Thoracic aorta (tissue), 2 donors: ENCODE measurements at regions not wholly inside any gene's neighbourhood (a gene's known extent, or its start where the extent isn't known, plus 50 kb on each side); places are given as distances from the start of the nearest gene placed in this dataset.

Experiments used
- ATAC-seq: fragments of 150-250 bp; one replicate; pipeline ENCODE4 v1.8.0; 2017; ENCODE audit warnings: low read depth; ENCODE audit not compliant: insufficient number of reproducible peaks, low FRiP score
- DNase-seq: peaks from one replicate; pipeline ENCODE4 v3.0.0-alpha.2; 2020; ENCODE audit warnings: low spot score
- H3K27ac ChIP-seq, 2 donors: fragments of 200-600 bp; sonication (generic); 1 replicate in 1 of 2; 2 replicates in 1 of 2; pipeline ENCODE4 v1.5.1; 2016; ENCODE audit warnings: mild to moderate bottlenecking in 2 of 2, moderate library complexity in 2 of 2
- H3K27me3 ChIP-seq: fragments of 200-600 bp; sonication (generic); replicated peaks from 2 replicates; pipeline ENCODE4 v1.6.0; 2016; ENCODE audit warnings: mild to moderate bottlenecking; ENCODE audit not compliant: insufficient read depth
- H3K36me3 ChIP-seq: fragments of 200-600 bp; sonication (generic); one replicate; pipeline ENCODE4 v1.5.1; 2016
- H3K4me1 ChIP-seq, 2 donors: fragments of 200-600 bp; sonication (generic); 1 replicate in 1 of 2; 2 replicates in 1 of 2; pipeline versions ENCODE4 v1.5.1 to v1.6.0; 2016; ENCODE audit warnings: low read depth in 2 of 2, mild to moderate bottlenecking in 1 of 2; ENCODE audit not compliant: control insufficient read depth in 1 of 2
- H3K4me3 ChIP-seq: fragments of 200-600 bp; sonication (generic); 2 replicates; pipeline ENCODE4 v1.5.1; 2016; ENCODE audit warnings: mild to moderate bottlenecking
- H3K9me3 ChIP-seq: fragments of 200-600 bp; sonication (generic); 2 replicates; pipeline ENCODE4 v1.5.1; 2016
- TF ChIP-seq, protein P1 (sequence below): fragments of 200-600 bp; sonication (generic); IDR thresholded peaks from one replicate; pipeline ENCODE4 v1.5.1; 2019; ENCODE audit warnings: antibody characterized with exemption

DNA sequence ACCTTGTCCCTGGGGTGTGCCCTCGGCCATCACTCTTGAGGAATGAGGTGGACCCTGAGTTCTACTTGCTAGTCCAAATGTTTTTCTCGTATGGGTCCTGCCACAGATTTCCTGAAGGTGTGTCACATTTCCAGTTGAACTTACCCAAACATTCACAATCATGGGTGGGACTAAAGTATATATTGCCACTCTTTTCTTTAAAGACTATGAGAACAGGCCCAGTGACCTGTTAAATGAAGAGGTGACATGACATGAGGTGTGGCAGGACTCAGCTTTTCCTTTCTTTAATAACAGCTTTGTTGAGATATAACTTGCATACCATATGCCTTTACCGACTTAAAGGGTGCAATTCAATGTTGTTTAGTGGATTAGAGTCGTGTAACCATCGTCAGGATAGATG lies 177.2 kb upstream of the EXOC2 start:
- DNase-seq (no peak), ATAC-seq (no peak)
- Histone ChIP-seq H3K36me3 (no peaks in the 10 kb centered on the region), H3K27ac (no peak overlapping the region), H3K27me3 (no peaks in the 10 kb centered on the region), H3K9me3 (no peaks in the 10 kb centered on the region), H3K4me3 (no peak overlapping the region), H3K4me1 (no peaks in the 10 kb centered on the region)
- TF ChIP-seq, protein P1, sequence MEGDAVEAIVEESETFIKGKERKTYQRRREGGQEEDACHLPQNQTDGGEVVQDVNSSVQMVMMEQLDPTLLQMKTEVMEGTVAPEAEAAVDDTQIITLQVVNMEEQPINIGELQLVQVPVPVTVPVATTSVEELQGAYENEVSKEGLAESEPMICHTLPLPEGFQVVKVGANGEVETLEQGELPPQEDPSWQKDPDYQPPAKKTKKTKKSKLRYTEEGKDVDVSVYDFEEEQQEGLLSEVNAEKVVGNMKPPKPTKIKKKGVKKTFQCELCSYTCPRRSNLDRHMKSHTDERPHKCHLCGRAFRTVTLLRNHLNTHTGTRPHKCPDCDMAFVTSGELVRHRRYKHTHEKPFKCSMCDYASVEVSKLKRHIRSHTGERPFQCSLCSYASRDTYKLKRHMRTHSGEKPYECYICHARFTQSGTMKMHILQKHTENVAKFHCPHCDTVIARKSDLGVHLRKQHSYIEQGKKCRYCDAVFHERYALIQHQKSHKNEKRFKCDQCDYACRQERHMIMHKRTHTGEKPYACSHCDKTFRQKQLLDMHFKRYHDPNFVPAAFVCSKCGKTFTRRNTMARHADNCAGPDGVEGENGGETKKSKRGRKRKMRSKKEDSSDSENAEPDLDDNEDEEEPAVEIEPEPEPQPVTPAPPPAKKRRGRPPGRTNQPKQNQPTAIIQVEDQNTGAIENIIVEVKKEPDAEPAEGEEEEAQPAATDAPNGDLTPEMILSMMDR: no peak

DNA sequence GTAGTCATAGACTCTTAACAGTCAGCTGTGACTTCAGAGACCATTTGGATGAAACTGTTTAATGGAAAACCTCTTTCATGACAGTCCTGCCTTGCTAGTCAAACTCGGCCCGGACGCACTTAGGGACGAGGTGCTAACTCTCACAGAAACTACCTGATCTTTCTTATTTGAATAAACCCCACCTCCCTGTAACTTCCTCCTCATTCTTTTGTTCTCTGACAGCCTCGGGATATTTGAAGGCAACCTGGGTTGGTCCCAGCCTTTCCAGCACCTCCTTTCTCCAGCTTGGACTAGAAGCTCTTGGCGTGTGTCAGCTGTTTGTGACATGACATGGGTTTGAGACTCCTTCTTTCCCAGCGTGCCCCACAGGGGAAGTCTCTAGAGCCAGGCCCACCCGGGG lies 175.3 kb upstream of the EXOC2 start:
- no peak overlapping the region for H3K27ac ChIP-seq
- TF ChIP-seq, protein P1: no peak
- no peaks in the 10 kb centered on the region for H3K36me3 ChIP-seq
- DNase-seq (no peak), ATAC-seq (no peak)
- H3K9me3 ChIP-seq: no peaks in the 10 kb centered on the region
- H3K27me3 ChIP-seq: no peaks in the 10 kb centered on the region
- H3K4me3 ChIP-seq: no peak overlapping the region
- H3K4me1 ChIP-seq: no peaks in the 10 kb centered on the region

DNA sequence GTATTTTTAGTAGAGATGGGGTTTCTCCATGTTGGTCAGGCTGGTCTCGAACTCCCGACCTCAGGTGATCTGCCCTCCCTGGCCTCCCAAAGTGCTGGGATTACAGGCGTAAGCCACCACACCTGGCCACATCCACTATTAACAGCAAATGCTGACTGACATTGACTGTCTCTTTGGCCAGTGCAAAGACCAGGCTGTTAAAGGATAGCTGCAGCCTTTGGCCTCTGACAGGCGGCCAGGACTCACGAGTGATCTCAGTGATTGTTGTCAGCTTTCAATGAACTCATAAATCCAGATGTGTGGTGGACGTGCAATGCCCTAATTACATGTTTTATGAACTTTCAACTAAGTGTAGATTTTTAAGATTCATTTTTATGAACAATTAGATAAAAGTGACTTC lies 174.4 kb upstream of the EXOC2 start:
- no peaks in the 10 kb centered on the region for H3K36me3 ChIP-seq
- no peaks in the 10 kb centered on the region for H3K27me3 ChIP-seq
- TF ChIP-seq, protein P1: no peak
- H3K27ac ChIP-seq: no peak overlapping the region
- H3K9me3 ChIP-seq: no peaks in the 10 kb centered on the region
- H3K4me1 ChIP-seq: no peaks in the 10 kb centered on the region
- H3K4me3 ChIP-seq: no peak overlapping the region
- ATAC-seq: no peak
- no peak for DNase-seq

DNA sequence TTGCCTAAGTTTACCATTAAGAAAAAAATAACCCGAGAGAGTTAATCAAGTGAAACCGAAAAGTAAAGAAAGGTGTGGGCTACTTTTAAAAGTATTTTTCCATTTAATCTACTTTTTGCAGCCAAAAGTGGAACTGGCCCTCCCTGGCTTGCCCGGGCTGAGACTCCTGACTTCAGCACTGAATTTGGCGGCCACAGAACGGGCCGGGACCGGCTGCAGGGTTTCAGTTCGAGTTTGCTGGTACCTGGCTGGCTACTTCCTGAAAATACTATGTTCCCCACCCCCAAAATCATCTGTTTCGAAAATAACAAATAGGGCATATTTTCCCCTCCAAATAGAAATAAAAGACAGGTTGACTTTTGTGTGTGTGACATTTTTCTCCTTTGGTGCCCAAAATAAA lies 173.4 kb upstream of the EXOC2 start:
- Histone ChIP-seq H3K27me3 (no peaks in the 10 kb centered on the region), H3K9me3 (no peaks in the 10 kb centered on the region), H3K27ac (no peak overlapping the region), H3K36me3 (no peaks in the 10 kb centered on the region), H3K4me1 (no peaks in the 10 kb centered on the region), H3K4me3 (no peak overlapping the region)
- ATAC-seq (no peak), DNase-seq (no peak)
- TF ChIP-seq, protein P1: no peak

DNA sequence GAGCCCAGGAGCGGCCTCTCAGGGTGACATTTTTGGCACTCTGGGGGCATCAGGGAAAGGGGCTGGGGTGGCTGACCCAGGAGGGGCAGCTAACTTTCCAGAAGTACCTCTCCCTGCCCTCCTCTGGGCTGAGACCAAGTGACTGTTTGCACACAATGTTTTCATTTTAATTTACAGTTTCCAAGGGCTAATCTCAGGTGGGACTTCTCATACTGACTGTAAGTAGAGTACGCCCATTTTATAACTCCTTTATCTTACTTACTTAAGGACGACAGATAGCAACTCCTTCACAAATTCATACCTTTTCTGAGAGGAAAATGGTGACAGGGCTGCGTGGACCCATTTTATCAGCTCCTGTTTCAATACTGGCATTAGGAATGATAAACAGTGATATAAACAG lies 172.9 kb upstream of the EXOC2 start:
- TF ChIP-seq, protein P1: no peak
- no peak overlapping the region for H3K4me3 ChIP-seq
- ATAC-seq: no peak

More for the DNA sequence above, 172.9 kb upstream of the EXOC2 start:
- Histone ChIP-seq H3K27me3 (no peaks in the 10 kb centered on the region), H3K27ac (no peak overlapping the region), H3K4me1 (no peaks in the 10 kb centered on the region), H3K9me3 (no peaks in the 10 kb centered on the region), H3K36me3 (no peaks in the 10 kb centered on the region)
- no peak for DNase-seq
